ENCODE measurements at regions not wholly inside any gene's neighbourhood (a gene's known extent, or its start where the extent isn't known, plus 50 kb on each side); places are given as distances from the start of the nearest gene placed in this dataset.
A peak's percentile ranks its signal among the peaks of the same experiment; 100 is the strongest.
"Not testable (repeated sequence)": the region's sequence is repeated elsewhere in the genome, so short reads cannot be mapped to it uniquely, and the experiment has no call there.

DNA sequence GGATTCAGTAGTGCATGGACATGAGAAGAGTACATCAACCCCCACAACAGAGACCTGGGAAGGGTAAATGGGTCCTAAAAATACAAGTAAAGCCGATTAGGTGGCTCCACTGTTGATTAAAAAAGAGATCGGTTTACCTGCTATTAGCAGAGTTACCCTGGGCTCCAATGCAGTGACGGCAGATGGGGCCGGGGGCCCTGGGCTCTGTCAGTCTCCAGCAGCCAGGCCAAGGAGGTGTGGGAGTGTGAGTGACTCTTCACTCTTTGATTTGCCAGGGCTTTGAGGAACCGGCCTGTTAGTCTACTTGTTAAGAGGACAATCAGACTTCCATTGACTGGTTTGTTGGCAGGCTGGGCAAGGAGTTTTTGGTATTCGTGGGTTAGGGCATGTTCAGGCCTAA, 1368.7 kb downstream of the UQCRFS1 start:
- DNase-seq: no peak

DNA sequence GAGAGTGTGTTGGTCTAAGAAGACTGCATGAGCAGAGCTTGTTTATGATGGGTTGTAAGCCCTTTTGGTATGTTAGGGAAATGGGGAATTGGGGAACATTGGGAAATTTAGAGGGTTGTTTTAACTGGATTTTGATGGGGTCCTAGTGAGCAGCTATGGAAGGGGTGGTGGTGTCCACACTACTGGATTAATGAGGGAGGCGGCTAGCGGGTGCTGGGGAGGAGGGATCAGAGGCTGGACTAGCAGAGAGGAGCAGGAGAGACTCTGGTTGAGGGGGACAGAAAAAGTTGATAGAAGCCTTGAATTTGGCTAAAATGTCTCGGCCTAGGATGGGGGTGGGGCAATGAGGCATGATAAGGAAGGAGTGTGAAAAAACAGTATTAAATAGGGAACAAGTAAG, 1369.1 kb downstream of the UQCRFS1 start:
- no peak for DNase-seq

DNA sequence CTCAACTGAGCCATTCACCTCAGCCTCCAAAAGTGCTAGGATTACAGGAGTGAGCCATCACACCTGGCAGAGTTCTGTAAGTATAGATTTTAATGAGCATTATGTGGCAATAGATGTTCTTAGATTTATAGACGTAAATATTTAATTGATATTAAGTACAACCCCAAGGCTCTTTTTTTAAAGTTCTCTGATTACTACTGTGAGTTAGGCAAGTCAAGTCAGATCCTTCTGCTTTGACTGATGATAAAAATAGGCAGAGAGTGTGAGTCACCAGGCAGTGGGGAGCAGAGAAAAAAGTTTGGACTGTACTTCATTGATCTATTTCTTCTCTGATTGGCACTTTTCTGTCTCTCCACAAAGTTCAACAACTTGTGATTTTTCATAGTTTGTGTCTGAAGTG, 1379.9 kb downstream of the UQCRFS1 start:
- no peak for DNase-seq

DNA sequence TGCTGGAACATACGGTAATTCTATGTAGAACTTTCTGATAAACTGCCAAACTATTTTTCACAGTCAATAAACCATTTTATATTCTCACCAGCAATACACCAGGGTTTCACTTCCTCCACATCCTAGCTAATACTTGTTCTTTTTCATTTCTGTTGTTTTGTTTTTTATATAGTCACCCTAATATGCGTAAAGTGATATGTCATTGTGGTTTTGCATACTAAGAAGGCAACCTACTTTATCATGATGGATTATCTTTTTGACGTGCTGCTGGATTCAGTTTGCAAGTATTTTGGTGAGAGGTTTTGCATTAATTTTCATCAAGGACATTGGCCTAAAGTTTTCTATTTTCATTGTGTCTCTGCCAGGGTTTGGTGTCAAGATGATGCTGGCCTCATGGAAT, 1384.1 kb downstream of the UQCRFS1 start:
- no peak for DNase-seq

DNA sequence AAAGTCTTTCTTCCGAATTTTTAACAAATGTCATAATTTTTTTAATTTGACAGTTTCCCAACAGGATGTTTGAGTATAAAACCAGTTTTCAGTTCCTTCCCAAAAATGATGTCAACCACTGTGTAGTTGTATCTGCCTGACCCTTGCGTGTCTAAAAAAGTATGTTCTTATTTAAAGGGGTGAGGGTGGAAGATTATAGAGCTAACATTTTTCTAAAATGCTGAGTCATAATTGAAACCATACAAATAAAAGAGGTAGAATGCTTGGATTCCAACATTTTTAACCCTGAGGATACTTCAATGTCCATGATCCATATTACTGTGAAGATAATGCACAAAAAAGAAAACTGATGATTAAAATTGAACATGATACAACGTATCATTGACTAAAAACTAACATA, 1388.8 kb downstream of the UQCRFS1 start:
- no peak for DNase-seq

DNA sequence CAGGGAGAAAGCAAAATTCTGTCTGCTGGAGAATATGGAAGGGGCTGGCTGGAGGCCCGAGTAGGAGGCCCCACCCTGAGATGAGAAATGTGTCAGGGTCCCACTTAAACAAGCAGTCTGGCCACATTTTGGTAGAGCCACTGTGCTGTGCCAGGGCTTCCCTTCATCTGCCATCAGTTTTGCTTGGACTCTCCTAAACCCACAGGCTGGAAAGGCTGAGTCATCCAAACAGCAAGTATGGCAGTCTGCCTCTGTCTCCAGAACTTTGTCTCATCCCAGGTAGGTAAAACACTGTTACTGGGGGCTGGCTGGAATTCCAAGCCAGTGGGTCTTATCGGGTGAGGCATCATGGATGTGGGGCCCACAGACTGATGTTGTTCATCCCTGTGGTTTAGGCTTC, 1390.6 kb downstream of the UQCRFS1 start:
- DNase-seq: no peak

DNA sequence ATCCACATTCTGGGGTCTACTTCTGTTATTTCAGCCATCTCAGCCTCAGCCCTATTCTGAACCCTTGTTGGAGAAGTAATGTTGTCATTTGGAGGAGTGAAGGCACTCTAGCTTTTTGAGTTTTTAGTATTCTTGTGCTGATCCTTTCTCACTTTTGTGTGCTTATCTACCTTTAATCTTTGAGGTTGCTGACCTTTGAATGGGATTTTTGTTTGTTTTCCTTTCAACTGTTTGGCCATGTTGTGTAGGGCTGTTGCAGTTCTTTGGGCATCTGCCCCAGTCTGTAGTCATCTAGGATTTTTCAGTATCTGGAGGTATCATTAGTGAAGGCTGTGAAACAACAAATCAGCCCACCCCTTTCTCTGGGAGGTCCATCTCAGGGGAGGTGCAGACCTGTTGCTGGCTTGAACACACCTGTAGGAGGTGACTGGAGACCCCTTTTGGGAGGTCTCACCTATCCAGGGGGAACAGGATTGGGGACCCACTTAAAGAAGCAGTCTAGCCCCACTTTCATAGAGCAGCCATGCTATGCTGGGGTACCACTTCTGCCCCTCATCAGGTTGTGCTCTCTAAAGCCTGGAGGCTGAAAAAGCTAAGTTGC, 1391.4 kb downstream of the UQCRFS1 start:
- no peak for DNase-seq

DNA sequence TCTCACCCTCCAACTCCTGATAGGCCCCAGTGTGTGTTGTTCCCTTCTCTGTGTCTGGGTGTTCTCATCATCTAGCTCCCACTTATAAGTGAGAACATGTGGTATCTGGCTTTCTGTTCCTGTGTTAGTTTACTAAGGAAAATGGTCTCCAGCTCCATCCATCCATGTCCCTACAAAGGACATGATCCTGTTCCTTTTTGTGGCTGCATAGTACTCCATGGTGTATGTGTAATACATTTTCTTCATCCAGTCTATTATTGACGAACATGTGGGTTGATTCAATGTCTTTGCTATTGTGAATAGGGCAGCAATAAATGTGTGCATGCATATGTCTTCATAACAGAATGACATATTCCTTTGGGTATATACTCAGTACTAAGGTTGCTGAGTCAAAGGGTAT, 1397.0 kb downstream of the UQCRFS1 start:
- no peak for DNase-seq

DNA sequence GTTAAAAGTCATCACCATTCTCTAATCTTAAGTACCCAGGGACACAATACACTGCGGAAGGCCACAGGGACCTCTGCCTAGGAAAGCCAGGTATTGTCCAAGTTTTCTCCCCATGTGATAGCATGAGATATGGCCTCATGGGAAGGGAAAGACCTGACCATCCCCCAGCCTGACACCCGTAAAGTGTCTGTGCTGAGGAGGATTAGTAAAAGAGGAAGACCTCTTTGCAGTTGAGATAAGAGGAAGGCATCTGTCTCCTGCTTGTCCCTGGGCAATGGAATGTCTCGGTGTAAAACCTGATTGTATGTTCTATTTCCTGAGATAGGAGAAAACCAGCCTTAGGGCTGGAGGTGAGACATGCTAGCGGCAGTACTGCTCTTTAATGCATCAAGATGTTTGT, 1398.1 kb downstream of the UQCRFS1 start:
- DNase-seq: not testable (repeated sequence)

DNA sequence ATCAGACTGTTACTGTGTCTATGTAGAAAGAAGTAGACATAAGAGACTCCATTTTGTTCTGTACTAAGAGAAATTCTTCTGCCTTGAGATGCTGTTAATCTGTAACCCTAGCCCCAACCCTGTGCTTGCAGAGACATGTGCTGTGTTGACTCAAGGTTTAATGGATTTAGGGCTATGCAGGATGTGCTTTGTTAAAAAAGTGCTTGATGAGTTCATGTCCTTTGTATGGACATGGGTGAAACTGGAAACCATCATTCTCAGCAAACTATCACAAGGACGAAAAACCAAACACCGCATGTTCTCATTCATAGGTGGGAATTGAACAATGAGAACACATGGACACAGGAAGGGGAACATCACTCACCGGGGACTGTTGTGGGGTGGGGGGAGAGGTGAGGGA, 1398.7 kb downstream of the UQCRFS1 start:
- DNase-seq: not testable (repeated sequence)

DNA sequence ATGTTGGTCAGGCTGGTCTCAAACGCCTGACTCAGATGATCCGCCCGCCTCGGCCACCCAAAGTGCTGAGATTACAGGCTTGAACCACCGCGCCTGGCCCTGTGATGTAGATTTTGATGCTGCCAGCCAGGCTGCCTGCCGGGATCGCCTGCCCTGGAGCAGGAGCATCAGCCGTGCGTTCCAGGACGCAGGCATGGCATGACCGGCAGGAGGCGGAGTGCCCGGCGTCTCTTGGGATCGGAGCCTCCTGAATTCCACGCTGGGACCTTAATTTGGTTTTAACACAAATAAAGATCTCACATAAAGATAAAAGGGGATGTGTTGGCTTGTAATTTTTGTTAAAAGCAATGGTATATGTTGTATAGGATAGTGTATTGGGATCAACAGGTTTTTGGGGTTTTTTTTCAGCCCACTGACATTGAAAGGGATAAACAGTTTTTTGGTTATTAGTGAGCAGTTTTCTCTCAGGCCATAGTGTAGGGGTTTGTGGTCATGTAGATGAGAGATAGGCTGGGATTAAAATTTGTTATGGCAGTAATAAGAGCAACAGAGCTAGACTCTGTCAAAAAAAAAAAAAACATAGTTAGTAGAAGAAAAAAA, 1406.4 kb downstream of the UQCRFS1 start:
- no peak for DNase-seq

DNA sequence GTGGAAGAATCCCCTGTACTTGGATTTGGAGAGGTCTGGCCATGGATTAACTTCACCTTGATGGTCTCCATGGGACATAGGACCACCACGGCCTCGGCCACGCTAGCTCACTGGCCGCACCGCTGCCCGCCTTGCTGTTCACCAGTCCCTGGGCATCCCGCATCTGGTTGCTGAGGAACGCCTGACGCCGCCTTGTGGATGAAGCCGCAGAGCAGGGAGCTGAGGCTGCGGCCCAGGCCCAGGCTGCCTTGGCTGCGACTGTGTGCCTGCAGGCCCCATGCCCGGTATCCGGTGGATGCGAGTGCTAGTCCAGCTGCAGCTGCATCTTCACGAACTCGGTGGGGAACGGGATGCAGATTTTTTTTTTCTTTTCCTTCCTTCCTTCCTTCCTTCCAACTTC, 1407.1 kb downstream of the UQCRFS1 start:
- no peak for DNase-seq

DNA sequence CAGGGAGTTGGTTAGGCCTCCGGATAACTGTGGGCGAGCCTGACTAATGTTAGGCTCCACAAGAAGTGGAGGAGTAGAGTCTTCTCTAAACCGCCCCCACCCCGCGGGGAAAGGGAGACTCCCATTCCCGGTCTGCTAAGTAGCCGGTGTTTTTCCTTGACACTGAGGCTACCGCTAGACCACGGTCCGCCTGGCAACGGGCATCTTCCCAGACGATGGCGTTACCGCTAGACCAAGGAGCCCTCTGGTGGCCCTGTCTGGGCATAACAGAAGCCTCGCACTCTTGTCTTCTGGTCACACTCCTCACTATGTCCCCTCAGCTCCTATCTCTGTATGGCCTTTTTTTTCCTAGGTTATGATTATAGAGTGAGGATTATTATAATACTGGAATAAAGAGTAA, 1410.7 kb downstream of the UQCRFS1 start:
- DNase-seq: not testable (repeated sequence)

DNA sequence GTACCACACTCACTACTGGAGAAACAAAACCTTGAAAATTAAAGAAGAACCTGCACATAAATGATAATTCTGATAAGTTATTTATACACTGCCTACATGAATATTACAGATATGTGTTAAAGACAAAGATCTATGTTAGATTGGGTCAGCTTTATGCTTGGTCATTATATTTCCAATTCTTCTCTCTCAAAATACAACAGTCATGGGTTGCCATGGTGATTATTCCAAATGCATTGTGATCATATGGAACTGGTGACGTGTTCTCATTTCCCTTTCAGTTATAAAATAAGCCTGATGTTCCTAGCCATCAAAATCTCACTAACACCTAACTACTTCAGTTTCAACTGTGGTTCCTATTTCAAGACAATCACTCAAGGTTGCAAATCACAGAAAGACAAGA, 1416.4 kb downstream of the UQCRFS1 start:
- no peak for DNase-seq

DNA sequence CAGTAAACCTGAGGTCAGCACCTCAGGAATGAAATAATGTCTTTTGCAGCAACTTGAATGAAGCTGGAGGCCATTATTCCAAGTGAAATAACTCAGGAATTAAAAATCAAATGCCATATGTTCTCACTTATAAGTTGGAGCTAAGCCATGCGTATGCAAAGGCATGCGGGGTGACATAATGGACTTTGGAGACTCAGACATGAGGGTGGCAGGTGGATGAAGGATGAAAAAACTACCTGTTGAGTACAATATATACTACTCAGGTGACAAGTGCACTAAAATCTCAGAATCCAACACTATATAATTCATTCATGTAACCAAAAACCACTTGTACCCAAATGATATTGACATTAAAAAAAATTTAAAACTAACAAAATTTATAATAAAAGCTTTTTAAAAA, 1416.9 kb downstream of the UQCRFS1 start:
- no peak for DNase-seq

DNA sequence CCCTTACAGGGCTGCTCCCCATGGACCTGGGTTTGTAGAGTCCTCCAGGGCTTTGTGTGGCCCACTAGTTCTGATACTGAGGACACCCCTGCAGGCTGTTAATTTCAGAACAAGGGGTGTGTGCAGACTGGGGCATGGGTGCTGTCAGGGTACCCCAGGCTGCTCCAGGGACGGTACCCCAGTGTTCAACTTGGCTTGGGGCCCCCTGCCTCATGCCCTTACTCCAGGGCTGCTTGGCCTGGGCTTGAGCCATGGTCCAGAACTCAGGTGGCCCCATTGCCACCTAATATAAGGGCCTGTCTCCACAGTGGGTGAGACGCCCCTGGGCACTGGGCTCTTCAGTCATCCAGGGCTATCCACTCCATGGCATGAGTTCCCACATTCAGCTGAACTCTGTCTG, 1417.6 kb downstream of the UQCRFS1 start:
- no peak for DNase-seq

DNA sequence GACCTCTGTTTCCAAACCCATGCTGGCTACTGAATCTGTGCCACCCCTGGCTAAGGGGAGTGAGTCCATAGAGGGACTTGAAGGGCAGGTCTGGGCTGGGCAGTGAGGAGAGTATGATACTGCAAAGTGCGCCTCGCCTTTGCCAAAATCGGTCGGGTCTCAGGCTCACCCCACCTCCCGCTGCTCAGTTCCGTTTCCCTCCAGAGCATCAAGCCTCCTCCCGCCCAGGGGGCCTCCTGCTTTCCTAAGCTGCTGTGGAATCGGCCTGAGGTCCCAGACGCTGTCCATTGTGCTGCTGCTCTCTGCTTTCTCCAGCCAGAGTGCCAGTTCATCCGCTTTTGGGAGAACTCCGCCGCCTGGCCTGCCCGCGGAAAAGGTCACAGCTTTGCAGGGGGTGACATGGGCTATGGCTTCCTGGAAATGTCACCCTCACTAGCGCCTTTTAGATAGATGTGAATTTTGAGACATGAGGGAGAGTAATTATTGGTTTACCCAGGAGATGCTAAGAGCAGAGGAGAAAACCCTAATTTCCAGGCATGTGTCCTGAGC, 1418.4 kb downstream of the UQCRFS1 start:
- DNase-seq: no peak

DNA sequence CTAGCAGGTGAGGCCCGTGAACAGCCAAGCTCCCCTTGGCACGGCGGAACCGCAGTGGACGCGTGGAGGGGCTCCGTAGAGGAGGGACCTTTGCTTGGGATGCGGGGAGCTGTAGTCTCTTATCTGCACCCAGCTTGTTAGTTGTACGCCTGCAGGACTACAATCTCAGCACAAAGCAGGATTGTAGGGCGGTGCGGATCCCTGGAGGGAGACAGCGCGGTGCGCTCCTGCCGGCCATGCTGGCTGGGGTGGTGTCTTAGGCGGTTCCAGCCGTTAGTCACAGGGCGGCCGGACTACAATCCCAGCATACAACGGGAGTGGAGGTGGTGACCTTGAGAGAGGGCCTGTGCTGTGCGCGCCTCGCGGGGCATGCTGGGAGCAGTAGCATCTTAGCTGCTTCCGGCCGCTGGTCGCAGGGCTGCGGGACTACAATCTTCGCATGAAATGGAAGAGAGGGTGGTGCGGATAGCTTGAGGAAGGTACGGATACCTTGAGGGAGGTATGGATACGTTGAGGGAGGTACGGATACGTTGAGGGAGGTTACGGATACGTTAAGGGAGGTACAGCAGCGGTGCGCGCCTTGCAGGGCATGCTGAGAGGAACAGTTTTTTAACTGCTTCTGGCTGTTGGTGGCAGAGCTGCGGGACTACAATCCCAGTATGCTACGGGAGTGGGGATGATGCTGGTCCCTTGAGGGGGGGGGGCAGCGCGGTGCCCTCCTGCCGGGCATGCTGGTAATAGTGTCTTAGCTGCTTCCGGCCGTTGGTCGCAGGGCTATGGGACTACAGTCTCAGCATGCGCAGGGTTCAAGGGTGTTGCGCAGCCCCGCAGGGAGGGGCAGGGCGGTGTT, 1419.1 kb downstream of the UQCRFS1 start:
- peak; percentile 92 for DNase-seq

DNA sequence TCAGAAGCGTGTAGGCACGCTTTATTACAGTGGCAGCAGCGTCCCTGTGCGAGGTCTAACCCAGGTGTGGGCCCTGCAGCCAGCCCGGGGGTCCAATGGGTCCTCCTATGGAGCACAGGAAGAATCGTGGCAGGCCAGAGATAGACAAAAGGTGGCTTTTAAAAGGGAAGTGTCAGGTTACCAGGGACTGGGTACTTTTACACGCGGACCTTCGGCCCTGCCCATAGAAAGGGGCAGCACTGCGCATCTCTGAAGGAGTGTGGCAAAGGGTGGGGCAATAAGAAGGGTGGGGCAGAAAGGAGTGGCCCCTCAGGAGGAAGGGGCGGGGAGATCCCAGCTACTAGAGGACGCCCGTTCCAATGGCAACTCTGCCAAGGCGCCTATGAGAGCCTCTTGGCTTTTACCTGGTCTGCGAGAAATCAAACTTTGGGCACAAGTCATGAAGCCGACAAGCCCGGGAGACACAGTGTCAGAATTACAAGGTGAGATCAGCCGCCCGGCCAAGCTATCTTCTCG, 1419.8 kb downstream of the UQCRFS1 start:
- DNase-seq: peak; percentile 69

DNA sequence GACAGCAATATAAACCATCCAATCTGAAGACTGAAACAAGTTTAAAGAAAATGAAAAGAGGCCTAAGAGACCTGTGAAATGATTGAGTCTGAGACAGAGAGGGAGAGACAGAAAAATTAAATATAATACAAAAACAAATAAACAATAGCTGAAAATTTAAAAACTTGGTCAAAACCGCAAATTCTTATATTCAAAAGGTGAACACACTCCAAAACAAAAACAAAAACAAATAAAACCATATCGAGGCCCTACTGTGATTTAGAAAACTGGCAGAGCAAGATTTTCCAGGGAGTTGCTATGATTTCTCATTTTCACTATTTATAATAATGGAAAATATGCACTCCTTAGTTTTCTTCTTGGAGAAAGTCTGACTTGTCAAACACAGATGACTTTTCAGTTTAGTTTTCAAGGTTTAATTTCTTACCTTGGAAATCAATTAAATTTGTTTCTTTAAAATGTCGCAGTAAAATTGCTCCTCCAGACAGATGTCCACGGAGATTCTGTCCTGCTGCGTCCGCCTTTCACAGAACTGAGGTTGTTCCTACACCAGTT, 1420.3 kb downstream of the UQCRFS1 start:
- no peak for DNase-seq

DNA sequence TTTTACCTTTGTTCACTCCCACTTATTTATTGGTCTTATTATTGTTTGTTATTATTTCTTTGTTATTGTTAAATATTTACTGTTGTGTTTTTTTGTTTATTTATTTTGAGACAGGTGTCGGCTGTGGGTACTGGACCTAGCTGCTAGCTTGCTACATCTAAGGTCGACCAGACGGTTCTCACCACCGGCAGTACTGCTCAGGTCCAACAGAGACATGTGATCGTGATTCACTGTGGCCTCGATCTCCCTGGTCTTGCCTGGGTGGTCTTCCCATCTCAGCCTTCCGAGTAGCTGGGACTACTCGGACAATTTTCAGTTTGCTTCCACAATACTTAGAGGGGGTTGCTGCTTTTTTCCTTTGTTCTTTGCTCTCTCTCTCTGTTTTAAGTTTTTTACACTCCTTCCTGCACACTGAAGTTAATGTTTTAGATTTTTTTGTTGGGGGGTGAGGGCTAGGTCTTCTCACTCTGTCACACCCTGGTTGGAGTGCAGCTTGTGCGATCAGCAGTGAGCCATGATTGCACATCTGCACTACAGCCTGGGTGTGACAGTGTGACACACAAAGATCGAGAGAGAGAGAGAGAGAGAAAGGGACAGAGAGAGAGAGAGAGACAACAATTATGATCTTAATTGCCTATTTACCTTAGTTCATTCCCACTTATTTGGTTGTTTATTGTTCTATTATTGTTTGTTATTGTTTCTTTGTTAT, 1432.4 kb downstream of the UQCRFS1 start:
- DNase-seq: no peak

DNA sequence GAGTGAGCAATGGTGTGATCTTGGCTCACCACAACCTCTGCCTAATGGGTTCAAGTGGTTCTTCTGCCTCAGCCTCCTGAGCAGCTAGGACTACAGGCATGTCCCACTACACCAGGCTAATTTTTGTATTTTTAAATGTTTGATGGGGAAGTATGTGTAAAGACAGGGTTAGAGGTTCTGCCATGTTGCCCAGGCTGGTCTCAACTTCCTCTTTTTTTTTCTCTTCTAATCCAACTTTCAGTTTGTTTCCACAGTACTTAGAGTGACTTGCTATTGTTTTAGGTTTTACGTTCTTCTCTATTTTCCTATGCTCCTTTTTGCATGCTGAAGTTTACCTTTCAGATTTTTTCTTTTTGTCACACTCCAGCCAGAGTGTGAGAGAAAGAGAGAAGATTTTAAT, 1433.0 kb downstream of the UQCRFS1 start:
- DNase-seq: no peak

DNA sequence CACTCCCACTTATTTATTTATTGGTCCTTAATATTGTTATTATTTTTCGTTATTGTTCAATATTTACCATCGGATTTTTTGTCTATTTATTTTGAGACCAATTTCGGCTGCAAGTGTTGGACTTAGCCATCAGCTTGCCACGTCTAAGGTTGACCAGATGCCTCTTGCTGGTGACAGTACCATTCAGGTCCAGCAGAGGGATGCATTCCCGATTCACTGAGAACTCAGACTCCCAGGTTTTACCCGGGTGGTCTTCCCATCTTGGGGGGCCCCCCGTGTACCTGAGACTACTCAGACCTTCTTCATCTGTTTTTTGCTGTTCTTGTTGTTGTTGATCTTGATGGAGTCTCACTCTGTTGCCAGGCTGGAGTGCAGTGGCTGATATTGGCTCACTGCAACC, 1435.2 kb downstream of the UQCRFS1 start:
- DNase-seq: no peak

All from stimulated activated naive CD4-positive, alpha-beta T cell treated with Interleukin-2 at 50 U/mL for 16 hours (primary cell).